ENCODE measurements at regions not wholly inside any gene's neighbourhood (a gene's known extent, or its start where the extent isn't known, plus 50 kb on each side); places are given as distances from the start of the nearest gene placed in this dataset.

GRCh38 chr3:28617821-28618220, 269.2 kb upstream of the AZI2 start:
- Histone ChIP-seq H3K9me3 (ENCODE audit: insufficient read depth in 2 of 2, low read depth in 1 of 2, low read length in 1 of 2) (no peaks in the 10 kb centered on the region), H3K27ac (ENCODE audit: low read depth, low read length) (no peak overlapping the region), H2BK5ac (ENCODE audit: low read depth, low read length) (no peak overlapping the region), H2AK5ac (ENCODE audit: low read depth, low read length) (no peak overlapping the region), H3K14ac (ENCODE audit: insufficient read length) (no peak overlapping the region), H3K27me3 (replicated peaks in 1 of 4; ENCODE audit: control insufficient read depth in 3 of 4, extremely low read depth in 1 of 4, insufficient read depth in 3 of 4, low read length in 3 of 4) (no peaks in the 10 kb centered on the region), H3K23ac (ENCODE audit: insufficient read length) (no peak overlapping the region), H3K4me3 (ENCODE audit: extremely low read depth in 1 of 4, insufficient read depth in 2 of 4, low read depth in 3 of 4, low read length in 4 of 4) (no peak overlapping the region), H3K4me1 (replicated peaks in 1 of 4; ENCODE audit: control insufficient read depth in 3 of 4, insufficient read depth in 4 of 4, low read length in 3 of 4) (no peaks in the 10 kb centered on the region), H3K4me2 (ENCODE audit: insufficient read depth in 1 of 2, low read depth in 2 of 2, low read length in 2 of 2) (no peak overlapping the region), H4K8ac (ENCODE audit: extremely low read depth, insufficient read depth, low read length) (no peak overlapping the region), H3K79me2 (ENCODE audit: control insufficient read depth in 1 of 2, insufficient read depth in 2 of 2, low read length in 2 of 2) (no peaks in the 10 kb centered on the region), H2BK20ac (ENCODE audit: low read length) (no peak overlapping the region), H4K91ac (replicated peaks; ENCODE audit: insufficient read length, low read length) (no peak overlapping the region), H2AFZ (ENCODE audit: low read length) (no peak overlapping the region), H3K23me2 (ENCODE audit: low read depth, low read length) (no peaks in the 10 kb centered on the region), H2BK12ac (ENCODE audit: low read depth, low read length) (no peak overlapping the region), H2BK15ac (ENCODE audit: low read length) (no peak overlapping the region), H2BK120ac (replicated peaks; ENCODE audit: low read depth, low read length) (no peak overlapping the region), H3K4ac (replicated peaks; ENCODE audit: insufficient read length, low read depth, low read length) (no peak overlapping the region), H3K36me3 (ENCODE audit: control insufficient read depth in 2 of 4, insufficient read depth in 4 of 4, low read length in 3 of 4) (no peaks in the 10 kb centered on the region), H3K56ac (replicated peaks; ENCODE audit: insufficient read length, low read depth, low read length) (no peak overlapping the region), H4K5ac (ENCODE audit: insufficient read length, low read depth, low read length) (no peak overlapping the region), H3K9ac (replicated peaks in 1 of 4; ENCODE audit: extremely low read depth in 1 of 4, low read depth in 3 of 4, low read length in 3 of 4) (no peak overlapping the region), H4K20me1 (replicated peaks in 1 of 2; ENCODE audit: control insufficient read depth in 1 of 2, insufficient read depth in 2 of 2, low read length in 2 of 2) (no peaks in the 10 kb centered on the region), H3K79me1 (ENCODE audit: low read depth, low read length) (no peaks in the 10 kb centered on the region; the same call in 1 of the 2 replicates), H3K18ac (ENCODE audit: extremely low read depth, low read length) (no peak overlapping the region)
- POLR2A ChIA-PET (ENCODE audit: partially characterized antibody): interaction anchor here (1.3 kb wide), 1 partner anchor 8 kb away, joined by 3 read pairs; no protein-coding TSS in a partner anchor
- FAIRE-seq (no peak), DNase-seq (ENCODE audit: low read depth in 1 of 2, low spot score in 2 of 2) (no peak)
- WGBS, 2 experiments (ENCODE audit: extremely low coverage in 1 of 2, insufficient coverage in 1 of 2, insufficient read length in 1 of 2, insufficient replicate concordance in 2 of 2, low coverage in 1 of 2, low lambda C conversion rate in 2 of 2, missing lambda C conversion rate in 1 of 2): 80% methylated on average over 1 of the region's 1 CpG; no CpG with 5 or more reads in 1 of the 2 experiments
- no peak for TF ChIP-seq SIRT6 (IDR thresholded peaks at IDR 0.05; ENCODE audit: low read length)
- no peak for TF ChIP-seq JUND (IDR thresholded peaks at IDR 0.05; ENCODE audit: low read length)
- CTCF ChIA-PET (ENCODE audit: partially characterized antibody): interaction anchor here (0.6 to 2.8 kb wide), 9 partner anchors 10 to 508 kb away, joined by 3 to 10 read pairs (median 3); no protein-coding TSS in a partner anchor

Measured in H1 (cell line).